Activated B cell treated with CpG ODN at 0.5 μM for 24 hours (primary cell): ENCODE measurements at regions not wholly inside any gene's neighbourhood (a gene's known extent, or its start where the extent isn't known, plus 50 kb on each side); places are given as distances from the start of the nearest gene placed in this dataset.

Experiments
- ATAC-seq: fragments of 200-7000 bp; cut with Tn5 transposase; one replicate; pipeline ENCODE4 v1.10.0; 2021; ENCODE audit warnings: low read depth, mild to moderate bottlenecking, moderate library complexity
- CTCF ChIA-PET: fragments of 350-600 bp; sonication (Branson Sonifier 250); formaldehyde crosslinking; loops from one replicate; lab custom pipeline; 2021; ENCODE audit warnings: antibody characterized with exemption; lab: Charles Lee
- POLR2A ChIA-PET: fragments of 350-600 bp; sonication (Branson Sonifier 250); formaldehyde crosslinking; loops from one replicate; lab custom pipeline; 2021; ENCODE audit warnings: antibody characterized with exemption; lab: Charles Lee
- DNase-seq: peaks from one replicate; pipeline ENCODE4 v3.0.0; 2022
- H3K27ac Mint-ChIP-seq: one replicate; pipeline ENCODE4 v1.8.0; 2020; ENCODE audit warnings: mixed read lengths
- H3K27me3 Mint-ChIP-seq: one replicate; pipeline ENCODE4 v1.8.0; 2021; ENCODE audit warnings: mixed read lengths
- H3K36me3 Mint-ChIP-seq: one replicate; pipeline ENCODE4 v1.8.0; 2021; ENCODE audit warnings: low read depth, mixed read lengths
- H3K4me1 Mint-ChIP-seq: one replicate; pipeline ENCODE4 v1.8.0; 2021; ENCODE audit warnings: mixed read lengths
- H3K4me3 Mint-ChIP-seq: one replicate; pipeline ENCODE4 v1.8.0; 2020; ENCODE audit warnings: mild to moderate bottlenecking, mixed read lengths
- H3K9me3 Mint-ChIP-seq: one replicate; pipeline ENCODE4 v1.8.0; 2020; ENCODE audit warnings: mixed read lengths
- CTCF ChIP-seq: fragments of 200-600 bp; IDR thresholded peaks from one replicate; pipeline ENCODE4 v1.8.0; 2022; ENCODE audit warnings: antibody characterized with exemption, mild to moderate bottlenecking
- intact Hi-C: fragments of 100-400 bp; cut with micrococcal nuclease; formaldehyde crosslinking; loops from one replicate; pipeline ENCODE4 v1.15.1; 2024

- peaks cover 2% of the 10 kb centered on the region for H3K4me1 Mint-ChIP-seq
- DNase-seq: no peak
- TF ChIP-seq CTCF: no peak
- H3K4me3 Mint-ChIP-seq: no peak overlapping the region
- ChIA-PET POLR2A (no interaction called here), CTCF (no interaction called here)
- no peak for ATAC-seq
- H3K27me3 Mint-ChIP-seq: peaks cover 3% of the 10 kb centered on the region
- no peak overlapping the region for H3K27ac Mint-ChIP-seq
- H3K9me3 Mint-ChIP-seq: peaks cover 2% of the 10 kb centered on the region
- no peaks in the 10 kb centered on the region for H3K36me3 Mint-ChIP-seq
- intact Hi-C loops: no loop called here
Observed at GRCh38 chr20:52534616-52535015, 343.0 kb upstream of the ZFP64 start.

- H3K27me3 Mint-ChIP-seq: peaks cover 3% of the 10 kb centered on the region
- H3K27ac Mint-ChIP-seq: no peak overlapping the region
- H3K4me1 Mint-ChIP-seq: peaks cover 2% of the 10 kb centered on the region
- H3K9me3 Mint-ChIP-seq: peaks cover 2% of the 10 kb centered on the region
- intact Hi-C loops: no loop called here
- H3K36me3 Mint-ChIP-seq: no peaks in the 10 kb centered on the region
- ChIA-PET CTCF (no interaction called here), POLR2A (no interaction called here)
- no peak overlapping the region for H3K4me3 Mint-ChIP-seq
- DNase-seq (no peak), ATAC-seq (no peak)
- no peak for TF ChIP-seq CTCF
Observed at GRCh38 chr20:52533401-52533800, 341.8 kb upstream of the ZFP64 start.

- Mint-ChIP-seq H3K36me3 (no peaks in the 10 kb centered on the region), H3K27ac (no peak overlapping the region), H3K9me3 (peaks cover 2% of the 10 kb centered on the region), H3K27me3 (peaks cover 3% of the 10 kb centered on the region), H3K4me3 (no peak overlapping the region), H3K4me1 (peaks cover 2% of the 10 kb centered on the region)
- ATAC-seq (no peak), DNase-seq (no peak)
- intact Hi-C loops: no loop called here
- ChIA-PET POLR2A (no interaction called here), CTCF (no interaction called here)
- no peak for TF ChIP-seq CTCF
Observed at GRCh38 chr20:52532674-52533073, 341.1 kb upstream of the ZFP64 start.

GRCh38 chr20:52530571-52530970, 339.0 kb upstream of the ZFP64 start:
- peaks cover 2% of the 10 kb centered on the region for H3K9me3 Mint-ChIP-seq
- ATAC-seq (no peak), DNase-seq (no peak)
- no peaks in the 10 kb centered on the region for H3K27me3 Mint-ChIP-seq
- H3K27ac Mint-ChIP-seq: no peak overlapping the region
- H3K36me3 Mint-ChIP-seq: no peaks in the 10 kb centered on the region
- ChIA-PET CTCF (no interaction called here), POLR2A (no interaction called here)
- H3K4me3 Mint-ChIP-seq: no peak overlapping the region
- no peak for TF ChIP-seq CTCF
- peaks cover 2% of the 10 kb centered on the region for H3K4me1 Mint-ChIP-seq
- intact Hi-C loops: no loop called here

GRCh38 chr20:52529826-52530225, 338.2 kb upstream of the ZFP64 start:
- Mint-ChIP-seq H3K27ac (no peak overlapping the region), H3K9me3 (peaks cover 2% of the 10 kb centered on the region), H3K27me3 (no peaks in the 10 kb centered on the region), H3K4me1 (peaks cover 2% of the 10 kb centered on the region), H3K36me3 (no peaks in the 10 kb centered on the region), H3K4me3 (no peak overlapping the region)
- no peak for DNase-seq
- CTCF ChIA-PET: no interaction called here
- POLR2A ChIA-PET: no interaction called here
- intact Hi-C loops: no loop called here
- no peak for TF ChIP-seq CTCF
- no peak for ATAC-seq
